Smooth muscle cell (in vitro differentiated cells): ENCODE measurements at regions not wholly inside any gene's neighbourhood (a gene's known extent, or its start where the extent isn't known, plus 50 kb on each side); places are given as distances from the start of the nearest gene placed in this dataset.

Experiments
- DNase-seq: peaks from one replicate; lab custom pipeline; 2025; ENCODE audit not compliant: unreplicated experiment; lab: John Stamatoyannopoulos, UW
- H2AFZ ChIP-seq: fragments of 200-600 bp; sonication (generic); 2 replicates; pipeline ENCODE4 v1.6.0; 2016; ENCODE audit warnings: antibody characterized with exemption, low read depth, mild to moderate bottlenecking
- H3F3A ChIP-seq: fragments of 200-600 bp; sonication (generic); 2 replicates; pipeline ENCODE4 v1.6.0; 2017; ENCODE audit warnings: antibody characterized with exemption, low read depth
- H3K27ac ChIP-seq: fragments of 200-600 bp; sonication (generic); 2 replicates; pipeline ENCODE4 v1.5.1; 2016; ENCODE audit warnings: low read depth, mild to moderate bottlenecking
- H3K27me3 ChIP-seq: fragments of 200-600 bp; sonication (generic); 2 replicates; pipeline ENCODE4 v1.6.1; 2016; ENCODE audit warnings: low read depth, mild to moderate bottlenecking
- H3K36me3 ChIP-seq: fragments of 200-600 bp; sonication (generic); 2 replicates; pipeline ENCODE4 v1.5.1; 2016; ENCODE audit warnings: low read depth
- H3K4me1 ChIP-seq: fragments of 200-600 bp; sonication (generic); 2 replicates; pipeline ENCODE4 v1.5.1; 2016; ENCODE audit warnings: low read depth
- H3K4me2 ChIP-seq: fragments of 200-600 bp; sonication (generic); 2 replicates; pipeline ENCODE4 v1.6.0; 2016; ENCODE audit warnings: mild to moderate bottlenecking
- H3K4me3 ChIP-seq: fragments of 200-600 bp; sonication (generic); 2 replicates; pipeline ENCODE4 v1.5.1; 2016; ENCODE audit warnings: mild to moderate bottlenecking
- H3K79me2 ChIP-seq: fragments of 200-600 bp; sonication (generic); 2 replicates; pipeline ENCODE4 v1.6.0; 2016; ENCODE audit warnings: low read depth, mild to moderate bottlenecking
- H3K9ac ChIP-seq: fragments of 200-600 bp; sonication (generic); 2 replicates; pipeline ENCODE4 v1.6.0; 2016; ENCODE audit warnings: low read depth
- H3K9me3 ChIP-seq: fragments of 200-600 bp; sonication (generic); replicated peaks from 2 replicates; pipeline ENCODE4 v1.5.1; 2016; ENCODE audit warnings: low read depth
- H4K20me1 ChIP-seq: fragments of 200-600 bp; sonication (generic); 2 replicates; pipeline ENCODE4 v1.6.0; 2016; ENCODE audit warnings: low read depth
- CTCF ChIP-seq: fragments of 200-600 bp; sonication (generic); IDR thresholded peaks from 2 replicates; pipeline ENCODE4 v1.5.1; 2017; ENCODE audit warnings: borderline replicate concordance, mild to moderate bottlenecking, antibody characterized with exemption; ENCODE audit not compliant: insufficient read depth, poor library complexity, severe bottlenecking
- WGBS: methylation state at CpG from one replicate; pipeline ENCODE4 v1.1.7; 2016; ENCODE audit warnings: low lambda C conversion rate; 5-methylcytosine and 5-hydroxymethylcytosine counted together

- Histone ChIP-seq H3K36me3 (no peaks in the 10 kb centered on the region), H3K79me2 (no peaks in the 10 kb centered on the region), H2AFZ (no peak overlapping the region), H3K4me3 (no peak overlapping the region), H3K9ac (no peak overlapping the region), H3K27me3 (no peaks in the 10 kb centered on the region), H4K20me1 (no peaks in the 10 kb centered on the region), H3K4me2 (no peak overlapping the region), H3K27ac (no peak overlapping the region), H3K9me3 (no peaks in the 10 kb centered on the region), H3F3A (no peaks in the 10 kb centered on the region), H3K4me1 (no peaks in the 10 kb centered on the region)
- TF ChIP-seq CTCF, result no peak
- DNase-seq, result no peak
Observed at GRCh38 chr18:44096016-44096415, 584.7 kb upstream of the SETBP1 start.

- Histone ChIP-seq H4K20me1 (no peaks in the 10 kb centered on the region), H2AFZ (no peak overlapping the region), H3K79me2 (no peaks in the 10 kb centered on the region), H3F3A (no peaks in the 10 kb centered on the region), H3K4me1 (no peaks in the 10 kb centered on the region), H3K9ac (no peak overlapping the region), H3K27ac (no peak overlapping the region), H3K9me3 (no peaks in the 10 kb centered on the region), H3K4me3 (no peak overlapping the region), H3K27me3 (no peaks in the 10 kb centered on the region), H3K36me3 (no peaks in the 10 kb centered on the region), H3K4me2 (no peak overlapping the region)
- no peak for DNase-seq
- WGBS, result 76% methylated on average over 4 of the region's 4 CpGs
- TF ChIP-seq CTCF, result peak; percentile 30
Observed at GRCh38 chr18:44098551-44099098, 582.1 kb upstream of the SETBP1 start.

GRCh38 chr18:44107187-44107586, 573.5 kb upstream of the SETBP1 start:
- no peak for DNase-seq
- H3K36me3 ChIP-seq, result no peaks in the 10 kb centered on the region
- H3K4me3 ChIP-seq, result no peak overlapping the region
- no peaks in the 10 kb centered on the region for H4K20me1 ChIP-seq
- no peak for TF ChIP-seq CTCF
- H3K27ac ChIP-seq, result no peak overlapping the region
- H2AFZ ChIP-seq, result no peak overlapping the region
- no peaks in the 10 kb centered on the region for H3K4me1 ChIP-seq
- 97% methylated on average over 2 of the region's 2 CpGs for WGBS
- H3K9ac ChIP-seq, result no peak overlapping the region
- no peaks in the 10 kb centered on the region for H3K79me2 ChIP-seq
- no peaks in the 10 kb centered on the region for H3K27me3 ChIP-seq
- no peak overlapping the region for H3K4me2 ChIP-seq
- H3K9me3 ChIP-seq, result no peaks in the 10 kb centered on the region
- no peaks in the 10 kb centered on the region for H3F3A ChIP-seq

- Histone ChIP-seq H3K4me2 (peak overlapping the region; percentile 6), H3K36me3 (no peaks in the 10 kb centered on the region), H3K9ac (no peak overlapping the region), H4K20me1 (no peaks in the 10 kb centered on the region), H3K4me1 (no peaks in the 10 kb centered on the region), H3K27me3 (peaks cover 20% of the 10 kb centered on the region), H3F3A (no peaks in the 10 kb centered on the region), H3K27ac (no peak overlapping the region), H2AFZ (no peak overlapping the region), H3K9me3 (no peaks in the 10 kb centered on the region), H3K79me2 (no peaks in the 10 kb centered on the region), H3K4me3 (no peak overlapping the region)
- DNase-seq, result no peak
- no peak for TF ChIP-seq CTCF
Observed at GRCh38 chr18:44111337-44111736, 569.4 kb upstream of the SETBP1 start.
